ENCODE measurements at regions not wholly inside any gene's neighbourhood (a gene's known extent, or its start where the extent isn't known, plus 50 kb on each side); places are given as distances from the start of the nearest gene placed in this dataset.

- no peak for DNase-seq (ENCODE audit: low spot score)
- H3K4me3 ChIP-seq, result no peak overlapping the region
- no peak for TF ChIP-seq CTCF (IDR thresholded peaks at IDR 0.05)
- no peak overlapping the region for H3K27ac ChIP-seq
These were observed 104.9 kb upstream of the FOXP2 start for GRCh38 chr7:114309729-114310128.

- DNase-seq (ENCODE audit: low spot score), result no peak
- TF ChIP-seq CTCF (IDR thresholded peaks at IDR 0.05), result no peak
- Histone ChIP-seq H3K4me3 (no peak overlapping the region), H3K27ac (no peak overlapping the region)
These were observed 111.3 kb upstream of the FOXP2 start for GRCh38 chr7:114303301-114303700.

- DNase-seq (ENCODE audit: low spot score), result no peak
- TF ChIP-seq CTCF (IDR thresholded peaks at IDR 0.05), result no peak
- Histone ChIP-seq H3K27ac (no peak overlapping the region), H3K4me3 (no peak overlapping the region)
These were observed 111.8 kb upstream of the FOXP2 start for GRCh38 chr7:114302858-114303257.

GRCh38 chr7:114298011-114298410 is 116.6 kb upstream of the FOXP2 start:
- no peak for DNase-seq (ENCODE audit: low spot score)
- Histone ChIP-seq H3K27ac (no peak overlapping the region), H3K4me3 (no peak overlapping the region)
- no peak for TF ChIP-seq CTCF (IDR thresholded peaks at IDR 0.05)

GRCh38 chr7:114297121-114297520 is 117.5 kb upstream of the FOXP2 start:
- no peak for DNase-seq (ENCODE audit: low spot score)
- H3K4me3 ChIP-seq, result no peak overlapping the region
- H3K27ac ChIP-seq, result no peak overlapping the region
- TF ChIP-seq CTCF (IDR thresholded peaks at IDR 0.05), result no peak

- TF ChIP-seq CTCF (IDR thresholded peaks at IDR 0.05), result no peak
- Histone ChIP-seq H3K4me3 (no peak overlapping the region), H3K27ac (no peak overlapping the region)
- DNase-seq (ENCODE audit: low spot score), result no peak
These were observed 119.1 kb upstream of the FOXP2 start for GRCh38 chr7:114295522-114295921.

- Histone ChIP-seq H3K4me3 (no peak overlapping the region), H3K27ac (no peak overlapping the region)
- DNase-seq (ENCODE audit: low spot score), result no peak
- TF ChIP-seq CTCF (IDR thresholded peaks at IDR 0.05), result no peak
These were observed 120.6 kb upstream of the FOXP2 start for GRCh38 chr7:114294036-114294435.
